T47D (cell line): ENCODE measurements at regions not wholly inside any gene's neighbourhood (a gene's known extent, or its start where the extent isn't known, plus 50 kb on each side); places are given as distances from the start of the nearest gene placed in this dataset.

Experiments
- DNase-seq, 2 experiments: peaks; one replicate each; pipeline versions ENCODE4 v3.0.0 to v3.0.0-alpha.2; 2011 to 2012; ENCODE audit warnings: low read depth in 1 of 2, low spot score in 1 of 2
- JUND ChIP-seq: IDR thresholded peaks from 2 replicates; pipeline ENCODE4 v1.6.1; 2012; ENCODE audit warnings: low read depth
- in situ Hi-C: cut with HindIII; loops from 2 replicates; pipeline ENCODE4 v1.10.0; 2016; ENCODE audit warnings: low sequenced_read_pairs, low pct_unique_long_range_greater_than_20kb

DNA sequence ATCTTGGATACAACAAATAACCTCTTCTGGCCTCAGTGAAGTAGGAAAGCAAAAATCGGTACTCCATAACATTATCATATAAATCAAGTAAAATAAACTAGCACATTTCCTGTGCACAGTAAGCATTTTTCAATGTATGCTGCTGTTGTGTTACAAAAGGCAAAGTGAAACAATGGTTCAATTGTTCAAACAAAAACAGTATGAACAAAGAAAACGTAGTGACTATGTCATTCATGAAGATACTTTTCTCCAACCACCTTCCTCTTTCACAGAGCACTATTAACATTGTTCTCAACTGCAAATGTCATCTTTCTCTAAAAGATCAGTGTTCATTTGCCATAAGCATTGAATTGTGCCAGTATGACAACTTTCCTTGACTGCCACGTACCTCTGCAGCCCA, 318.6 kb upstream of the PRDM1 start:
- no peak for DNase-seq
- in situ Hi-C loops = no loop called here
- no peak for TF ChIP-seq JUND

GRCh38 chr6:105765239-105765638, 320.9 kb upstream of the PRDM1 start:
- TF ChIP-seq JUND = no peak
- DNase-seq = no peak
- in situ Hi-C loops = no loop called here

GRCh38 chr6:105764315-105764714, 321.8 kb upstream of the PRDM1 start:
- TF ChIP-seq JUND = no peak
- in situ Hi-C loops = no loop called here
- no peak for DNase-seq

GRCh38 chr6:105763866-105764265, 322.3 kb upstream of the PRDM1 start:
- TF ChIP-seq JUND = no peak
- in situ Hi-C loops = no loop called here
- DNase-seq = no peak

GRCh38 chr6:105760746-105761145, 325.4 kb upstream of the PRDM1 start:
- DNase-seq = no peak

DNA sequence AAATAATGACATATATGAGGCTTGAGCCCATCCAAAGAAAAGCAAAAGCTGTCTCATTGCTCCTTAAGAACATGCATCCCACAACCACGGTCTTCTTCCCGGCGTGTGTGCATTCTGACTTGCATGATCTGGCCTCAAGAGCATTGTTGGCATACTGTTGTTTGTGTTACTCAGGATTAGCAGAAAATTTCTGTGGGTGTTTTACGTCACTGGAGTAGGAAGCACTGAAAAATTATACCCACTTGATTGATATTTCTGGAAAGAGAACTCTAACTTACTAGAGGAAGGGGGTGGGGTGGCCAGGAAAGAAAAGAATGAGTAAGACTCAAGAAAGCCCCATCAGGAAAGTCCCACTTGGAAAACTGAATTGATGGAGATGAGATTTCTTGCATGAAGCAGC, 326.2 kb upstream of the PRDM1 start:
- no peak for DNase-seq
- TF ChIP-seq JUND = no peak
- in situ Hi-C loops = no loop called here

More at GRCh38 chr6:105760746-105761145, 325.4 kb upstream of the PRDM1 start:
- TF ChIP-seq JUND = no peak
- in situ Hi-C loops = no loop called here

- DNase-seq = no peak
- in situ Hi-C loops = no loop called here
- no peak for TF ChIP-seq JUND
Measured at GRCh38 chr6:105759015-105759414, 327.1 kb upstream of the PRDM1 start.

GRCh38 chr6:105757512-105758200, 328.5 kb upstream of the PRDM1 start:
- TF ChIP-seq JUND = no peak
- in situ Hi-C loops = no loop called here
- DNase-seq = no peak

DNA sequence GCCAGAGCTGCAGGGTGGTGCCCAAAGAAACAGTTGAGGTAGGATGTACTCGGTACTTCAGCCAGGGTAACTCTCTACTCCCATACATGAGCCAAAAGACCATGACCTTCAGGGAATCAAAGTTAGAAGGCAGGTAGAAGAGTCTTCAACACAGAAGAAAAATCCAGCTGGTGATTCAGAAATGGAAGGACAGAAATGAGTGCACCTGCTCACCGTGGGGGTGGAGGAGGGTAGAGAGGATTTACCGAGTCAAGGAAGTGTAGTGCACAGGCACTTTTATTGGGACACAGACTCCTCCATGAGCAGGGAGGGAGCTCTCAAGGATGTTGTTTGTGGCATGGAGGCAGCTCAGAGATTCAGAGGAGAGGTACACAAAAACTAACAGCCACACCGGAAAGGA, 330.3 kb upstream of the PRDM1 start:
- TF ChIP-seq JUND = no peak
- DNase-seq = no peak
- in situ Hi-C loops = no loop called here

DNA sequence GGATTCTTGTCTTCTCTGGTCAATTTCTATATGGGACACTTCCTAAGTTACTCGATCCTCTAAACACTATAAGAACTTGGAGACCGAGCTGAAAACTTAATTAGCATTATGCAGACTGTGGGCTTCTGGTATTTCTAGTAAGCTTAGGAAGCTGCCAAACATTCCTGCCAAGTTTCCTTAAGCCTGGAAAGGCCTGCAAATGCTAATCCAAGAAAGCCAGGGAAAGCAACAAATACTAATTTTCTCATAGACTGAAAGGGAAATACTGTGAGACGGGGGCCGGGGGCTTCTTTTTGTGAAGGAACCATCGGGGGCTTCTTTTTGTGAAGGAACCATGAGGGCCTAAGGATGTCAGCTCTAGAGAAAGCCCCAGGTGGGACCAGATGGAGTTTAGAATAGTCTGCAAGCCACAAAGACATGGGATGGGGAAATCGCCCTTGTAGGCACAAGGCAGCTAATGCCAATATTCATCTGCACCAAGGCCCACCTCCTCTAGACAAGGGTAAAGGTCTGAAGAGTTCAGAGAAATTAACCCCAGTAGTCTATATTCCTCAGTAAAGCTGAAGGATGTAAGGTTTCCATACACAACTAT, 332.4 kb upstream of the PRDM1 start:
- no peak for TF ChIP-seq JUND
- no peak for DNase-seq
- in situ Hi-C loops = no loop called here

DNA sequence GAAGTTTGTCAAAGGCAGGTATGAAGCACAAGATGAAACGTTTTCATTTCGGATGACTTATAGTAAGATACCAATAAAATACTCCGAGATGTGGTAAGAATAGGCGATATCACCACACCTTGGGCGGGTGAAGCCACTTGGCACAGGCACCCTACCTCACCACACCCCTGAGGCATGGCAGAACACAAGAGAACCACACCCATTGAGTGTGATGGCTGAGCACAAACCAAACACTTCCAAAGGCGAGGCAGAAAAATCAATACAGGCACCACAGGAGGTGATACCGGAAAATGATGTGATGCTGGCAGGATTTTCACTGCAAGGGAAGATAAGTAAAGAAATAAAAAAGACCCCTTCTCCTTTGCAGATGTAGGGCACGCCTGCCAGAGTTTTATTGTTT, 332.9 kb upstream of the PRDM1 start:
- TF ChIP-seq JUND = no peak
- in situ Hi-C loops = no loop called here
- DNase-seq = no peak

DNA sequence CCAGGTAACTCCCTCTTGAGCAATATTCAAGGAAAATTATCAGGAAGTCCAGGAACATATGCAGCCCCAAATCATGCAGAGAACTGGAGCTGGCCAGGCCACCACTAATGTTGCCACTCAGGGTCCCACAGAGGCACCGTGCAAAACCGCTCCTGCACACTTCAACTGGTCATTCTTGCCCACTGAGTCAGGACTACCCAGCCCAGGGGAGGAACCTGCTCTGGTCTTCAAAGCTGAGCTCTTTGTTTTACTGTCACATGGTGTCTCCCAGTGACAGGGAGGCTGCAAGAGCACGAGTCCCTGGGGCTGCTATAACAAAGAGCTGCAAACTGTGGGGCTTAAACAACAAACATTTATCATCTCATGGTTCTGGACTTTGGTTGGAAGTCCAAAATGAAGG, 336.0 kb upstream of the PRDM1 start:
- no peak for TF ChIP-seq JUND
- in situ Hi-C loops = no loop called here
- no peak for DNase-seq

DNA sequence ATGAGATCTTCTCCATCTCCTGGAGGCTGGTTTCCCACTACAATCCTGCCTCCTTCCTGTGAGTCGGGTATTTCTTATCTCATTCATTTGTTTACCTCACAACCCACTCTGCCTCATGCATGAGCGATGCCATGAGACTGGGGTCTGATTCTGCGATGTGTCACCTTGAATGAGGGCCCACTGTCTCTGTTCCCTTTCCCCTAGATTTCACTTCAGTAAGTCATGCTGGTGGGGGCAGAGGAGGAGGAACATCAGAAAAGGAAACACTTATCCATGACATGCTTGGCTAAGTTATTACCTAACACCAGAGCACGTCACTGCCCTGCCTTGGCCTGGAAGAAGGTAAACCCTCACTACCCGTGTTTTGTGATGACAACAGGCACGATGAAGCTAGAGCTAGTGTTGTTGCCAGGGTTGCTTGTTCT, 337.4 kb upstream of the PRDM1 start:
- in situ Hi-C loops = no loop called here
- no peak for TF ChIP-seq JUND
- no peak for DNase-seq

GRCh38 chr6:105747823-105748405, 338.2 kb upstream of the PRDM1 start:
- TF ChIP-seq JUND = no peak
- in situ Hi-C loops = no loop called here
- DNase-seq = no peak
